Central memory CD8-positive, alpha-beta T cell (primary cell): ENCODE measurements at regions not wholly inside any gene's neighbourhood (a gene's known extent, or its start where the extent isn't known, plus 50 kb on each side); places are given as distances from the start of the nearest gene placed in this dataset.

Experiments
- ATAC-seq: fragments of 150-1000 bp; cut with Tn5 transposase; replicated peaks from 2 replicates; pipeline ENCODE4 v1.10.0; 2022; ENCODE audit warnings: mild to moderate bottlenecking, moderate FRiP score, moderate number of reproducible peaks; ENCODE audit not compliant: poor library complexity, severe bottlenecking; ENCODE audit errors: extremely low read depth
- DNase-seq, 2 donors: peaks; one replicate each; pipeline ENCODE4 v3.0.0; 2021; ENCODE audit warnings: low spot score in 2 of 2
- H3K27ac Mint-ChIP-seq: one replicate; pipeline ENCODE4 v1.8.0; 2022; ENCODE audit warnings: low read depth, mild to moderate bottlenecking, moderate library complexity, mixed read lengths
- H3K27me3 Mint-ChIP-seq: one replicate; pipeline ENCODE4 v1.8.0; 2022; ENCODE audit warnings: mixed read lengths
- H3K36me3 Mint-ChIP-seq: one replicate; pipeline ENCODE4 v1.8.0; 2022; ENCODE audit warnings: mild to moderate bottlenecking, moderate library complexity, mixed read lengths; ENCODE audit not compliant: insufficient read depth
- H3K4me1 Mint-ChIP-seq: one replicate; pipeline ENCODE4 v1.8.0; 2022; ENCODE audit warnings: mixed read lengths
- H3K4me3 Mint-ChIP-seq: one replicate; pipeline ENCODE4 v1.8.0; 2022; ENCODE audit warnings: mild to moderate bottlenecking, moderate library complexity, mixed read lengths
- H3K9me3 Mint-ChIP-seq: one replicate; pipeline ENCODE4 v1.8.0; 2022; ENCODE audit warnings: mixed read lengths

- no peak for ATAC-seq
These were observed 414.7 kb upstream of the SGCD start for GRCh38 chr5:155912291-155912690.

GRCh38 chr5:155914766-155915165 is 412.2 kb upstream of the SGCD start:
- no peaks in the 10 kb centered on the region for H3K9me3 Mint-ChIP-seq
- H3K36me3 Mint-ChIP-seq: no peaks in the 10 kb centered on the region
- no peak for ATAC-seq
- H3K4me3 Mint-ChIP-seq: no peak overlapping the region
- peaks cover 20% of the 10 kb centered on the region for H3K27me3 Mint-ChIP-seq
- no peaks in the 10 kb centered on the region for H3K4me1 Mint-ChIP-seq
- no peak for DNase-seq
- H3K27ac Mint-ChIP-seq: no peak overlapping the region

More at GRCh38 chr5:155912291-155912690, 414.7 kb upstream of the SGCD start:
- peaks cover 20% of the 10 kb centered on the region for H3K27me3 Mint-ChIP-seq
- no peak overlapping the region for H3K27ac Mint-ChIP-seq
- no peaks in the 10 kb centered on the region for H3K4me1 Mint-ChIP-seq
- DNase-seq: no peak
- H3K9me3 Mint-ChIP-seq: no peaks in the 10 kb centered on the region
- H3K36me3 Mint-ChIP-seq: no peaks in the 10 kb centered on the region
- H3K4me3 Mint-ChIP-seq: no peak overlapping the region

DNA sequence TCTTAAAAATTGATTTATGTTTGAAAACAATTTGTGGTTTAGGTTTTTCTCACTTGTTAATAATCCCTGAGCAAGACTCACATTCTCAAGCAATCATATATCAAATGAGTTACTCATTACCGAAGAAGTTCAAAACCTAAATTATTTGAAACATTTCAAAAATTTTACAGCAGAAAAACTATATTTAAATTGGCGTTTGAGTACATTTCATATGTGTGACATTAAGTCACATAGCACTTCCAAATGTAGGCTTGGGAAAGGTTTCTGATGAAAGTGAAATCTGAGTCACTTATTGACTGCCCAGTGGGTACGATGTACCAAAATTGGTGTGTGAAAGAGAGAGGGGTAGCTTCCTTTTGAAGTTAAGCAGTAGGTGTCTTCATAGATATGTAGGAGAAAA is 411.4 kb upstream of the SGCD start:
- H3K36me3 Mint-ChIP-seq: no peaks in the 10 kb centered on the region
- no peaks in the 10 kb centered on the region for H3K4me1 Mint-ChIP-seq
- no peaks in the 10 kb centered on the region for H3K9me3 Mint-ChIP-seq
- no peak overlapping the region for H3K27ac Mint-ChIP-seq
- no peak for ATAC-seq
- no peak for DNase-seq
- H3K4me3 Mint-ChIP-seq: no peak overlapping the region
- H3K27me3 Mint-ChIP-seq: peaks cover 20% of the 10 kb centered on the region

DNA sequence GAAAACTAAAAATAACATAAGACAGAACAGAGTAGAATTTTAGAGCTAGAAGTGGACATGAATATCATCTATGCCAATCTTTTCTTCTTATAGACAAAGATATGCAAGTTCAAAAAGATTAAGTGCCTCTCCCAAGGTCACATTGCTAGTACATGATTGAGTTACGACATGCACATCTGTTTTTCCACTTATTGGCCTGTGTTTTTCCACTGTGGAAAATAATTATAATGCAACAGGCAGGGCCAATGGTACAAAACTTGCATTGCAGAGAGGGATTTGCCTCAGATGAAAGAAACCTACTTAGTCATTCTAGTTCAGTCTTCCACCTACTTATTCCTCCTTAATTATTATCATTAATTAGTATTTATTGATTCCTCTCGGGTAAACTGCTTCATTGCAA is 407.8 kb upstream of the SGCD start:
- no peaks in the 10 kb centered on the region for H3K27me3 Mint-ChIP-seq
- ATAC-seq (no peak), DNase-seq (no peak)
- no peak overlapping the region for H3K27ac Mint-ChIP-seq
- H3K36me3 Mint-ChIP-seq: no peaks in the 10 kb centered on the region
- H3K4me3 Mint-ChIP-seq: no peak overlapping the region
- no peaks in the 10 kb centered on the region for H3K4me1 Mint-ChIP-seq
- H3K9me3 Mint-ChIP-seq: no peaks in the 10 kb centered on the region

- DNase-seq: no peak
- H3K9me3 Mint-ChIP-seq: no peaks in the 10 kb centered on the region
- ATAC-seq: no peak
- no peaks in the 10 kb centered on the region for H3K36me3 Mint-ChIP-seq
- H3K27ac Mint-ChIP-seq: no peak overlapping the region
- H3K27me3 Mint-ChIP-seq: no peaks in the 10 kb centered on the region
- no peak overlapping the region for H3K4me3 Mint-ChIP-seq
- H3K4me1 Mint-ChIP-seq: no peaks in the 10 kb centered on the region
These were observed 407.2 kb upstream of the SGCD start for GRCh38 chr5:155919725-155920124.

GRCh38 chr5:155921621-155922020 is 405.3 kb upstream of the SGCD start:
- H3K27me3 Mint-ChIP-seq: no peaks in the 10 kb centered on the region
- no peak overlapping the region for H3K4me3 Mint-ChIP-seq
- no peaks in the 10 kb centered on the region for H3K9me3 Mint-ChIP-seq
- ATAC-seq (no peak), DNase-seq (no peak)
- H3K27ac Mint-ChIP-seq: no peak overlapping the region
- no peaks in the 10 kb centered on the region for H3K36me3 Mint-ChIP-seq
- H3K4me1 Mint-ChIP-seq: no peaks in the 10 kb centered on the region

DNA sequence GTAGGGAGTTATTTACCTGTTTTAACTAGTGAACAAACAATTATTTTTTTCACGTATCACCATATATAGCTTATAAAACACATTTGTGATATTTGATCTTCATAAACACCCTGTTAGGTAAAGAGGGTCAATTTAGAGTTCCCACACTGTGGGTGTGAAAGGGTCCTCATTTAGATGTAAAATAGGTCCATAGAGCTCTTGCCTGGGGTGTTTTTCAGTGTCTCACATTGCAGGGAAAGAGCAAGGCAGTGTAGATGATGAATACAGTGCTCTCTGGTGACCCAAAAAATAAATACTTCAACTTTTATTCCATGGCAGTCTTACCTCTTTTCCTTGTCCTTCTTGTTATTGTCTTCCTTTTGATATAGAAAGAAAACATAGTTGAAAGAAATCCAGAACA is 403.2 kb upstream of the SGCD start:
- Mint-ChIP-seq H3K27me3 (no peaks in the 10 kb centered on the region), H3K27ac (no peak overlapping the region)

DNA sequence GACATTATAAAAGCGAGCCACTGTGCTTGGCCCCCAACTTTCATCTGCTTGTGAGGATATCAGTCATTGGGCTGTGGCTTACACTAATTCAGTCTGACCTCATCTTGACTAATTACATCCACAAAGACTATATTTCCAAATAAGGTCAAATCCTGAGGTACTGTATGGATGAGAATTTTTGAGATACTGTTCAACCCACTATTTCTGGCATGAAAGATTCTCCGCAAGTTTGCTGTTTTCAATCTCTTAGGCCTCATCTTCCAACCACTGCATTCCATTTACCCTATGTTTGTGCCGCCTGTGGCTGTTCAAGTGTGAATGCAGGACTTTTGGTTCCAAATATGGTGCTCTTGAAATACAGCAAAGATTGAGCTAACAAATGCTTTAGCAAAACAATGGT is 400.9 kb upstream of the SGCD start:
- Mint-ChIP-seq H3K4me3 (no peak overlapping the region), H3K36me3 (no peaks in the 10 kb centered on the region), H3K4me1 (no peaks in the 10 kb centered on the region), H3K27me3 (no peaks in the 10 kb centered on the region), H3K9me3 (no peaks in the 10 kb centered on the region), H3K27ac (no peak overlapping the region)
- DNase-seq: no peak
- ATAC-seq: no peak

More for the DNA sequence above, 403.2 kb upstream of the SGCD start:
- Mint-ChIP-seq H3K4me1 (no peaks in the 10 kb centered on the region), H3K36me3 (no peaks in the 10 kb centered on the region), H3K9me3 (no peaks in the 10 kb centered on the region), H3K4me3 (no peak overlapping the region)
- DNase-seq (no peak), ATAC-seq (no peak)

DNA sequence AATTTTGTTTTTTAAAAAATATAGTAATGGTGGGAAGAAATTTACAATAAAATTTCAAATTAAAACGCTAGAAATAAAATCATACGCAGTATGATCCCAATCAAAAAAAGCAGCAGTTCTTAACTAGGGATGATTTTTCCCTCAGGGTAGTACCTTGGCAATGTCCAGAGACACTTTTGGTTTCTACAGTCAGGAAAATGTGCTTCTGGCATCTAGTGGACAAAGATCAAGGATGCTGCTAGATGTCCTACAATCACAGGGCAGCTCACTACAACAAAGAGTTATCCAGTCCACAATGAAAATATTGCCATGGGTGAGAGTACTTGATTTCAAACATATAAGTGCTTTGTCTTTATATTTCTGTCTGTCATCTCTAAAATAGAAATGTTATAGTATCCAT is 400.2 kb upstream of the SGCD start:
- no peak for ATAC-seq
- no peak overlapping the region for H3K27ac Mint-ChIP-seq

GRCh38 chr5:155929112-155929511 is 397.9 kb upstream of the SGCD start:
- Mint-ChIP-seq H3K9me3 (no peaks in the 10 kb centered on the region), H3K36me3 (no peaks in the 10 kb centered on the region), H3K4me3 (no peak overlapping the region), H3K4me1 (no peaks in the 10 kb centered on the region), H3K27me3 (no peaks in the 10 kb centered on the region), H3K27ac (no peak overlapping the region)
- DNase-seq: no peak
- ATAC-seq: no peak

More for the DNA sequence above, 400.2 kb upstream of the SGCD start:
- Mint-ChIP-seq H3K9me3 (no peaks in the 10 kb centered on the region), H3K36me3 (no peaks in the 10 kb centered on the region), H3K27me3 (no peaks in the 10 kb centered on the region), H3K4me3 (no peak overlapping the region), H3K4me1 (no peaks in the 10 kb centered on the region)
- no peak for DNase-seq

GRCh38 chr5:155934964-155935363 is 392.0 kb upstream of the SGCD start:
- H3K27ac Mint-ChIP-seq: no peak overlapping the region
- ATAC-seq (no peak), DNase-seq (no peak)
- H3K36me3 Mint-ChIP-seq: no peaks in the 10 kb centered on the region
- no peak overlapping the region for H3K4me3 Mint-ChIP-seq
- H3K4me1 Mint-ChIP-seq: no peaks in the 10 kb centered on the region
- no peaks in the 10 kb centered on the region for H3K9me3 Mint-ChIP-seq
- peaks cover 10% of the 10 kb centered on the region for H3K27me3 Mint-ChIP-seq

DNA sequence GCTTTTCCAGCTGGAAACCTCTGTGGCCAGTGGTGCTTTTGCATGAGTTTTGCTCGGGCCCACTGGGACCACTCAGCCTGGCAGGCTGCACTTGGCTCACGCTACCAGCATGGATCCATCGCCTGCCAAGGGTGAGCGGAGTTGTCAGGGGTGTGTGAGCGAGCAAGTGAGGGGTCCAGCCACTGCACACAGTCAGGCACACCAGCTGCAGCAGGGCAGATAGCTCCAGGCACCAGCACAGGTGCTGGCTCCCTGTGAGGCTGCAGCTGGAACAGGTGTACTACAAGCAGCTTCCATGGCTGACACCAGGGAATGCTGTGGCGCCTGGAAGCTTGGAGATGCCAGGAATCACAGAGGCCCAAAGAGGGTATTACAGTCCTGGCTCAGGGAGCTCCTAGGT is 391.2 kb upstream of the SGCD start:
- Mint-ChIP-seq H3K4me1 (no peaks in the 10 kb centered on the region), H3K4me3 (no peak overlapping the region), H3K36me3 (no peaks in the 10 kb centered on the region), H3K9me3 (no peaks in the 10 kb centered on the region), H3K27ac (no peak overlapping the region), H3K27me3 (peaks cover 10% of the 10 kb centered on the region)
- DNase-seq (no peak), ATAC-seq (no peak)

DNA sequence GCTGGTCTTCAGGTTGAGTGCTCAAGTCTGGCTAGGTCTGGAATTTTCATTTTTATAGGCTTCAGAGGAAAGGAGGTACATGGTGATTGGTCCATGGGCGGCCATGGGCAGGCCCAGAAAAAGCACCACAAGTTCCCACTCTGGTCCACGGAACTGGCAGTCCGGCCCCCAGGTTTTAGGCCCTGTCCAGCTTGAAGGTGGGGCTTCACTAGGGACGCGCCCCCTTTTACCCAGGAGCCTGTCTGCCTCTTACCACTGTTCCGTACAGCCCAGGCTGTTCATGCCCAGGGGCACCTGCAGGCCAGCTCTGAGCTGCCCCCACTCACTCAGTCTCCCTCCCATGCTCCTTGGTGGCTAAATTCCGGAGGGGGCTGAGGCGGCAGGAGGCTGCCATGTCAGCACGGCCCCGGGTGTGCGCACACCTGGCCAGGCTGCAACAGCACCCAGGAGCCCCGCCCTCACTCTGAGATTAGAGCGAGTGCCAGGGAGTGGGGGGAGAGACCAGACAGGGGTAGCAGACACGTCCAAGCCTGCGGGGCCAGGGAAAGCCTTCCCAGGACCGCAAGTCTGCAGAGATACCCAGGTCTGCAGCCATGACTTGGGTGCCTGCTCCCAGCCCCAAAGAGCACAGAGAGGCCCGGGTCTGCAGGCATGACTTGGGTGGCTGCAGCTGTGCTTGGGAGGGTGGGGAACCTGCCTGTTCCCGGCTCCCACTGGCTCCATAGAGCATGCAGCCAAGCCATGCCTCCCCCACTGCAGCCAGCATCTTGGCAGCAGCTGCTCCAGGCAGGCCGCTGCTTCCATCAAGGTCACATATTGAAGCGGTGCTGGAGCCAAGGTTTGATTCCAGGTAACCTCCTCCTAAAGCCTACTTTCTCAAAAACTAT is 390.2 kb upstream of the SGCD start:
- H3K4me1 Mint-ChIP-seq: no peaks in the 10 kb centered on the region
- H3K4me3 Mint-ChIP-seq: no peak overlapping the region
- DNase-seq: no peak
- H3K27me3 Mint-ChIP-seq: peaks cover 10% of the 10 kb centered on the region
- no peaks in the 10 kb centered on the region for H3K9me3 Mint-ChIP-seq
- no peak overlapping the region for H3K27ac Mint-ChIP-seq
- ATAC-seq: no peak
- H3K36me3 Mint-ChIP-seq: no peaks in the 10 kb centered on the region
